CD4-positive, CD25-positive, alpha-beta regulatory T cell (primary cell): ENCODE measurements at regions not wholly inside any gene's neighbourhood (a gene's known extent, or its start where the extent isn't known, plus 50 kb on each side); places are given as distances from the start of the nearest gene placed in this dataset.

Experiments used
- ATAC-seq, 2 donors: fragments of 150-1000 bp; cut with Tn5 transposase; one replicate each; pipeline ENCODE4 v1.10.0; 2021; ENCODE audit warnings: low read depth in 2 of 2, moderate number of reproducible peaks in 2 of 2, moderate library complexity in 1 of 2
- DNase-seq, 3 donors: peaks; one replicate each; pipeline versions ENCODE4 v3.0.0 to v3.0.0-alpha.2; 2012 to 2022; ENCODE audit warnings: mixed read lengths in 1 of 3
- H3K27ac ChIP-seq: one replicate; pipeline ENCODE4 v1.7.0; 2013; ENCODE audit warnings: mild to moderate bottlenecking, low read length; ENCODE audit not compliant: insufficient read depth, poor library complexity, severe bottlenecking
- H3K27me3 ChIP-seq: one replicate; pipeline ENCODE4 v1.7.0; 2013; ENCODE audit warnings: low read length; ENCODE audit not compliant: control insufficient read depth, insufficient read depth
- H3K36me3 ChIP-seq: one replicate; pipeline ENCODE4 v1.7.0; 2013; ENCODE audit warnings: mild to moderate bottlenecking, low read length, moderate library complexity; ENCODE audit not compliant: control insufficient read depth, insufficient read depth
- H3K4me1 ChIP-seq: 2 replicates; pipeline ENCODE4 v1.7.0; 2013; ENCODE audit warnings: mild to moderate bottlenecking, low read length; ENCODE audit not compliant: insufficient read depth, control insufficient read depth, poor library complexity, severe bottlenecking
- H3K4me3 ChIP-seq: one replicate; pipeline ENCODE4 v1.7.0; 2013; ENCODE audit warnings: low read depth, mild to moderate bottlenecking, low read length, moderate library complexity
- H3K9me3 ChIP-seq, 2 experiments: 1 replicate in 1 of 2; 2 replicates in 1 of 2; pipeline ENCODE4 v1.7.0; 2013; ENCODE audit warnings: low read length in 2 of 2, mild to moderate bottlenecking in 1 of 2, moderate library complexity in 1 of 2; ENCODE audit not compliant: control insufficient read depth in 2 of 2
- H3K27ac Mint-ChIP-seq, 3 donors: one replicate each; pipeline ENCODE4 v1.8.0; 2020 to 2022; ENCODE audit warnings: mild to moderate bottlenecking in 3 of 3, mixed read lengths in 3 of 3, moderate library complexity in 2 of 3
- H3K27me3 Mint-ChIP-seq: one replicate; pipeline ENCODE4 v1.8.0; 2022; ENCODE audit warnings: mild to moderate bottlenecking, mixed read lengths
- H3K36me3 Mint-ChIP-seq: one replicate; pipeline ENCODE4 v1.8.0; 2020; ENCODE audit warnings: mixed read lengths
- H3K4me1 Mint-ChIP-seq, 4 donors: one replicate each; pipeline ENCODE4 v1.8.0; 2020 to 2022; ENCODE audit warnings: mixed read lengths in 4 of 4, mild to moderate bottlenecking in 1 of 4
- H3K4me3 Mint-ChIP-seq, 4 donors: one replicate each; pipeline ENCODE4 v1.8.0; 2020 to 2022; ENCODE audit warnings: mild to moderate bottlenecking in 4 of 4, mixed read lengths in 4 of 4, moderate library complexity in 3 of 4
- H3K9me3 Mint-ChIP-seq, 7 donors: one replicate each; pipeline ENCODE4 v1.8.0; 2020 to 2022; ENCODE audit warnings: mixed read lengths in 7 of 7, mild to moderate bottlenecking in 3 of 7, moderate library complexity in 2 of 7

GRCh38 chr3:168386301-168386700 lies 290.6 kb upstream of the GOLIM4 start:
- H3K27ac ChIP-seq, result no peak overlapping the region
- H3K27me3 ChIP-seq, result no peaks in the 10 kb centered on the region
- H3K4me1 ChIP-seq, result no peaks in the 10 kb centered on the region
- Mint-ChIP-seq H3K4me1 (no peaks in the 10 kb centered on the region), H3K9me3 (peaks cover 0 to 25% (median 8%) of the 10 kb centered on the region in 7 donors), H3K36me3 (no peaks in the 10 kb centered on the region), H3K4me3 (no peak overlapping the region), H3K27me3 (no peaks in the 10 kb centered on the region), H3K27ac (no peak overlapping the region)
- H3K9me3 ChIP-seq, result peaks cover 3 to 7% of the 10 kb centered on the region in 2 experiments
- ATAC-seq (no peak), DNase-seq (no peak)
- H3K4me3 ChIP-seq, result no peak overlapping the region
- H3K36me3 ChIP-seq, result no peaks in the 10 kb centered on the region

DNA sequence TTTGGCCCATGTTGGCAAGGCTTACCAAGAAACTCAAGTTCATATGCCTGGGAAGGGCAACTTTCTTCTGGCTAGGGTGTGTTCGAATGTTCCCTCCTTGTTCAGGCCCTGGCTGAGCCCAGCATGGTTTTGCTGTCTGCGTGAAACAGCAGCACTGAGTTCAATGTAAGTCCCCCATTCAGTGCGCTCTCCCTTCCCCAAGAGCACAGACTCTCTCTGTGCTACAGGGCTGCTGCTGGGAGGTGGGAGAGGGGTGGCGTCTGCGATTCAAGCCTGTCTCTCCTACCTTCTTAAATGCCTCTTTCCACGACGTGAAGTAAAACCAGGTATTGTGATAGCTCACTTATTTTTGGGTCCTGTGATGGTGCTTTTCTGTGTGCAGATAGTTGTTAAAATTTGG lies 289.3 kb upstream of the GOLIM4 start:
- no peaks in the 10 kb centered on the region for H3K27me3 Mint-ChIP-seq
- DNase-seq, result no peak
- no peak overlapping the region for H3K4me3 Mint-ChIP-seq
- ATAC-seq, result no peak
- H3K27ac Mint-ChIP-seq, result no peak overlapping the region
- H3K9me3 ChIP-seq, result peaks cover 3 to 7% of the 10 kb centered on the region in 2 experiments
- no peaks in the 10 kb centered on the region for H3K4me1 Mint-ChIP-seq
- H3K4me1 ChIP-seq, result no peaks in the 10 kb centered on the region
- no peak overlapping the region for H3K27ac ChIP-seq
- H3K36me3 ChIP-seq, result no peaks in the 10 kb centered on the region
- no peaks in the 10 kb centered on the region for H3K36me3 Mint-ChIP-seq
- H3K27me3 ChIP-seq, result no peaks in the 10 kb centered on the region
- H3K9me3 Mint-ChIP-seq, result peaks cover 0 to 31% (median 10%) of the 10 kb centered on the region in 7 donors
- H3K4me3 ChIP-seq, result no peak overlapping the region

GRCh38 chr3:168383573-168383972 lies 287.8 kb upstream of the GOLIM4 start:
- ATAC-seq, result no peak

DNA sequence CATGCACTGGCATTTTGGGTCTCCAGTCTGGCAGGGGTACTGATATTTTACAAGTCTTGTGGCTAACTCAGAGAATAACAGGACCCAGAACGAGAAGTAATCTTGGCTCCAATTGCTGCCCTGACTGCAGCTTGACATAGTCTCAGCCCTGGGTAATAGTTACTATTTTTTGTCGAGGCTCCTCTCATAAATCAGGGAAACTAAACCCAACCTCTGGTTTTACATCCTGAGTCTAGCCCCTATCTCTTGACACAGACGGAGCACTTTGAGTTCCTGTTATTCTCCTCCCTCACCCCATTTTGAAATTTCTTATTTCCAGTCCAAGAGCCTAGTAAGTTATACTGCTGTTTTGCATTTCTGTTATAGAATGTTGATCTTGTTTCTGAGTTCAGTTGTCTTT lies 276.1 kb upstream of the GOLIM4 start:
- Mint-ChIP-seq H3K36me3 (no peaks in the 10 kb centered on the region), H3K27me3 (no peaks in the 10 kb centered on the region), H3K4me3 (no peak overlapping the region), H3K9me3 (peaks cover 2 to 12% (median 6%) of the 10 kb centered on the region in 7 donors), H3K4me1 (no peaks in the 10 kb centered on the region), H3K27ac (no peak overlapping the region)
- DNase-seq (no peak), ATAC-seq (no peak)
- no peaks in the 10 kb centered on the region for H3K27me3 ChIP-seq
- H3K36me3 ChIP-seq, result no peaks in the 10 kb centered on the region
- no peak overlapping the region for H3K4me3 ChIP-seq
- no peaks in the 10 kb centered on the region for H3K4me1 ChIP-seq
- no peaks in the 10 kb centered on the region for H3K9me3 ChIP-seq
- H3K27ac ChIP-seq, result no peak overlapping the region

More at GRCh38 chr3:168383573-168383972, 287.8 kb upstream of the GOLIM4 start:
- no peak overlapping the region for H3K27ac ChIP-seq
- H3K4me3 Mint-ChIP-seq, result no peak overlapping the region
- H3K4me1 ChIP-seq, result no peaks in the 10 kb centered on the region
- no peaks in the 10 kb centered on the region for H3K36me3 ChIP-seq
- H3K4me3 ChIP-seq, result no peak overlapping the region
- DNase-seq, result no peak
- H3K36me3 Mint-ChIP-seq, result no peaks in the 10 kb centered on the region
- no peaks in the 10 kb centered on the region for H3K27me3 Mint-ChIP-seq
- peaks cover 0 to 43% (median 7%) of the 10 kb centered on the region in 7 donors for H3K9me3 Mint-ChIP-seq
- no peaks in the 10 kb centered on the region for H3K4me1 Mint-ChIP-seq
- H3K9me3 ChIP-seq, result peaks cover 3 to 7% of the 10 kb centered on the region in 2 experiments
- no peaks in the 10 kb centered on the region for H3K27me3 ChIP-seq
- no peak overlapping the region for H3K27ac Mint-ChIP-seq

GRCh38 chr3:168364967-168365366 lies 269.2 kb upstream of the GOLIM4 start:
- no peaks in the 10 kb centered on the region for H3K9me3 ChIP-seq
- no peaks in the 10 kb centered on the region for H3K27me3 ChIP-seq
- Mint-ChIP-seq H3K9me3 (peaks cover 0 to 7% (median 2%) of the 10 kb centered on the region in 7 donors), H3K36me3 (no peaks in the 10 kb centered on the region), H3K4me3 (no peak overlapping the region), H3K27me3 (no peaks in the 10 kb centered on the region), H3K4me1 (no peaks in the 10 kb centered on the region), H3K27ac (no peak overlapping the region)
- no peaks in the 10 kb centered on the region for H3K4me1 ChIP-seq
- no peak overlapping the region for H3K27ac ChIP-seq
- H3K36me3 ChIP-seq, result no peaks in the 10 kb centered on the region
- ATAC-seq (no peak), DNase-seq (no peak)
- H3K4me3 ChIP-seq, result no peak overlapping the region

DNA sequence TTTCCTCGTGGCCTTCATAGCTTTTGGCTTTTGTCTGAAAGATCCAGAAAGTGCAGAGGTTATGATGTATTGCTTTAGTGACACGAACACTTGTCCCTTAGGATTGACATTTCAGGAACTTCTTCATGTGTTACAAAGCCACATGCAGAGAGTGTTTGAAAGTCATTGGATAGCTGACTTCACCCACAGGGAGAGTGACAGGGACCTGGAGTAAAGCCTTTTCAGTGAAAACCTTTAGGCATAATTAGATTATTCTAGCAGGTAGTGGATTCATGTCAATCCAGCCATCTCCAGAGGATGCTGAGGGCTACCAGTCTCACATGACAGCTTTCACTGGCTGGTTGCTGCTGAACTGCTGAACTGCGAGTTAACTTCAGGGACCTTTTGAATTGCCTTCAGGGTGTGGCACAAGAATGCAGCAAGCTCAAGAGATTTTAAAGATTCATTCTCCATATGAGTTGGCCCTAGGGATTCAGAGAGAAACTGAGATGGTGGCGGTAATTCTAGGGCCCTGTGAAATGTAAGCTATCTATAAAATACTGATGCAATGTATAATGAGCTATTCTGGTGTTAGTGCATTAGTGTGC lies 267.0 kb upstream of the GOLIM4 start:
- Mint-ChIP-seq H3K27ac (no peak overlapping the region), H3K9me3 (peaks cover 0 to 7% (median 0%) of the 10 kb centered on the region in 7 donors), H3K36me3 (no peaks in the 10 kb centered on the region), H3K4me3 (no peak overlapping the region), H3K4me1 (no peaks in the 10 kb centered on the region), H3K27me3 (no peaks in the 10 kb centered on the region)
- ATAC-seq (no peak), DNase-seq (no peak)
- Histone ChIP-seq H3K36me3 (no peaks in the 10 kb centered on the region), H3K4me3 (no peak overlapping the region), H3K4me1 (no peaks in the 10 kb centered on the region), H3K27ac (no peak overlapping the region), H3K9me3 (no peaks in the 10 kb centered on the region), H3K27me3 (no peaks in the 10 kb centered on the region)

DNA sequence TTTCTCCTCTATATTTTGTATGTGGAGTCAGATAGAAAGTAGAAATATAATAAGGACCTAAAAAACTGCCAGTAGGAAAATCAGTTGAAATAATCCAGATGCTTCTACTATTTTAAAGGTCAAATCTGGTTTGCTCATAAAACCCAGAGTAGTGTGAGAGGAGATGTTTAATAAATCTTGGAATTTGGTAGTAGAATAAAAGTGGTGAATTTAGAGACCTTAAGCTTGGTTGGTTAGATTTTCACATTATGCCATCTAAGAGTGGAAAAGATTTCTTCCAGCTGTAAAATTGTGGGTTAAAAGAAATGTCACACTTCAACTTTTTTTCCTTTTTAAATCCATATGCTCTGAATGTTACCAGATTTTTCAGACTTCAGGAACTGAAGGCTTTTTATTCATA lies 266.4 kb upstream of the GOLIM4 start:
- H3K9me3 ChIP-seq, result no peaks in the 10 kb centered on the region
- Mint-ChIP-seq H3K4me3 (no peak overlapping the region), H3K9me3 (peaks cover 0 to 4% (median 0%) of the 10 kb centered on the region in 7 donors), H3K27me3 (no peaks in the 10 kb centered on the region), H3K36me3 (no peaks in the 10 kb centered on the region), H3K27ac (no peak overlapping the region), H3K4me1 (no peaks in the 10 kb centered on the region)
- ATAC-seq, result no peak
- H3K27ac ChIP-seq, result no peak overlapping the region
- no peak overlapping the region for H3K4me3 ChIP-seq
- DNase-seq, result no peak
- H3K27me3 ChIP-seq, result no peaks in the 10 kb centered on the region
- no peaks in the 10 kb centered on the region for H3K36me3 ChIP-seq
- H3K4me1 ChIP-seq, result no peaks in the 10 kb centered on the region

DNA sequence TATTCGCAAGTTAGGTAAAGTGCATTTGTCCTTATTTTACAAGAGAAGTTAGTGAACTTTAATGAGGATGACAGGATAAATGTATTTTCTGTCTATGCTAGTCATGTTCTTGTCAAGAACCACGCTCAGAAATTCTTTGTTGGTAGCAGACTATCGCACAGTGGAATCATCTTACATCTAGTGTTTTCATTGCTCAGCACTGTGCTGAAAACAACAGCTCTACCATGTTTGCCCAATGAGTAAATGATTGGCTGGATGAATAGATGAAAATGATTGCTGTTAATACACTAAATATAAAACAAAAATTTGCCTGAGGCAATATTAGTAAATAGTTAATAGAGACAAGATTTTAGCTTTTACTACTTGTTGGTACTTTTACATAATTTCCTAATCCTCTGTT lies 265.3 kb upstream of the GOLIM4 start:
- Histone ChIP-seq H3K4me3 (no peak overlapping the region), H3K4me1 (no peaks in the 10 kb centered on the region), H3K9me3 (no peaks in the 10 kb centered on the region), H3K36me3 (no peaks in the 10 kb centered on the region), H3K27ac (no peak overlapping the region), H3K27me3 (no peaks in the 10 kb centered on the region)
- Mint-ChIP-seq H3K27me3 (peaks cover 1% of the 10 kb centered on the region), H3K27ac (no peak overlapping the region), H3K4me3 (no peak overlapping the region), H3K4me1 (no peaks in the 10 kb centered on the region), H3K9me3 (peaks cover 0 to 5% (median 0%) of the 10 kb centered on the region in 7 donors), H3K36me3 (no peaks in the 10 kb centered on the region)
- no peak for DNase-seq
- no peak for ATAC-seq
